ENCODE measurements at regions not wholly inside any gene's neighbourhood (a gene's known extent, or its start where the extent isn't known, plus 50 kb on each side); places are given as distances from the start of the nearest gene placed in this dataset.

- no peak for TF ChIP-seq CTCF (IDR thresholded peaks at IDR 0.05)
- H3K27me3 Mint-ChIP-seq (ENCODE audit: low read depth, poor library complexity): no peaks in the 10 kb centered on the region
- H3K36me3 Mint-ChIP-seq (ENCODE audit: low read depth): peaks cover 19% of the 10 kb centered on the region
- H3K9me3 Mint-ChIP-seq: no peaks in the 10 kb centered on the region
- no peak overlapping the region for H3K4me3 Mint-ChIP-seq
- no peak overlapping the region for H3K27ac Mint-ChIP-seq
- DNase-seq: no peak
- peaks cover 8% of the 10 kb centered on the region for H3K4me1 Mint-ChIP-seq
These were observed 548.7 kb upstream of the DIPK2B start for GRCh38 chrX:45749375-45749774.

GRCh38 chrX:45748369-45748774 lies 547.7 kb upstream of the DIPK2B start:
- H3K27ac Mint-ChIP-seq: no peak overlapping the region
- H3K9me3 Mint-ChIP-seq: peaks cover 4% of the 10 kb centered on the region
- H3K4me3 Mint-ChIP-seq: no peak overlapping the region
- no peaks in the 10 kb centered on the region for H3K27me3 Mint-ChIP-seq (ENCODE audit: low read depth, poor library complexity)
- H3K36me3 Mint-ChIP-seq (ENCODE audit: low read depth): peaks cover 26% of the 10 kb centered on the region
- TF ChIP-seq CTCF (IDR thresholded peaks at IDR 0.05): no peak
- peaks cover 8% of the 10 kb centered on the region for H3K4me1 Mint-ChIP-seq
- no peak for DNase-seq

- H3K9me3 Mint-ChIP-seq: peaks cover 4% of the 10 kb centered on the region
- H3K27me3 Mint-ChIP-seq (ENCODE audit: low read depth, poor library complexity): no peaks in the 10 kb centered on the region
- no peak overlapping the region for H3K27ac Mint-ChIP-seq
These were observed 547.2 kb upstream of the DIPK2B start for GRCh38 chrX:45747905-45748304.

GRCh38 chrX:45745479-45745878 lies 544.8 kb upstream of the DIPK2B start:
- Mint-ChIP-seq H3K27me3 (ENCODE audit: low read depth, poor library complexity) (no peaks in the 10 kb centered on the region), H3K27ac (no peak overlapping the region), H3K9me3 (peaks cover 12% of the 10 kb centered on the region), H3K4me3 (no peak overlapping the region), H3K36me3 (ENCODE audit: low read depth) (peaks cover 26% of the 10 kb centered on the region), H3K4me1 (peaks cover 8% of the 10 kb centered on the region)
- no peak for TF ChIP-seq CTCF (IDR thresholded peaks at IDR 0.05)
- no peak for DNase-seq

More at GRCh38 chrX:45747905-45748304, 547.2 kb upstream of the DIPK2B start:
- TF ChIP-seq CTCF (IDR thresholded peaks at IDR 0.05): no peak
- Mint-ChIP-seq H3K36me3 (ENCODE audit: low read depth) (peaks cover 26% of the 10 kb centered on the region), H3K4me1 (peaks cover 8% of the 10 kb centered on the region), H3K4me3 (no peak overlapping the region)
- DNase-seq: no peak

- H3K27me3 Mint-ChIP-seq (ENCODE audit: low read depth, poor library complexity): no peaks in the 10 kb centered on the region
- H3K4me1 Mint-ChIP-seq: no peaks in the 10 kb centered on the region
- H3K9me3 Mint-ChIP-seq: peaks cover 12% of the 10 kb centered on the region
- no peak for DNase-seq
- no peak for TF ChIP-seq CTCF (IDR thresholded peaks at IDR 0.05)
- no peak overlapping the region for H3K4me3 Mint-ChIP-seq
- peaks cover 26% of the 10 kb centered on the region for H3K36me3 Mint-ChIP-seq (ENCODE audit: low read depth)
- no peak overlapping the region for H3K27ac Mint-ChIP-seq
These were observed 543.4 kb upstream of the DIPK2B start for GRCh38 chrX:45743906-45744625.

- H3K9me3 Mint-ChIP-seq: peaks cover 12% of the 10 kb centered on the region
- no peaks in the 10 kb centered on the region for H3K4me1 Mint-ChIP-seq
- no peak for TF ChIP-seq CTCF (IDR thresholded peaks at IDR 0.05)
- peaks cover 26% of the 10 kb centered on the region for H3K36me3 Mint-ChIP-seq (ENCODE audit: low read depth)
- no peaks in the 10 kb centered on the region for H3K27me3 Mint-ChIP-seq (ENCODE audit: low read depth, poor library complexity)
- no peak for DNase-seq
- H3K27ac Mint-ChIP-seq: no peak overlapping the region
- H3K4me3 Mint-ChIP-seq: no peak overlapping the region
These were observed 542.4 kb upstream of the DIPK2B start for GRCh38 chrX:45743081-45743533.
